ENCODE measurements at regions not wholly inside any gene's neighbourhood (a gene's known extent, or its start where the extent isn't known, plus 50 kb on each side); places are given as distances from the start of the nearest gene placed in this dataset.
A peak's percentile ranks its signal among the peaks of the same experiment; 100 is the strongest.

- DNase-seq = no peak
These were observed 150.0 kb upstream of the CST7 start for GRCh38 chr20:24798930-24799705.

GRCh38 chr20:24799971-24800580 is 149.0 kb upstream of the CST7 start:
- DNase-seq = no peak

- no peak for DNase-seq
These were observed 146.7 kb upstream of the CST7 start for GRCh38 chr20:24802286-24802820.

- DNase-seq = no peak
These were observed 144.4 kb upstream of the CST7 start for GRCh38 chr20:24804481-24805206.

- no peak for DNase-seq
These were observed 143.4 kb upstream of the CST7 start for GRCh38 chr20:24805456-24806238.

GRCh38 chr20:24806705-24807676 is 142.1 kb upstream of the CST7 start:
- DNase-seq = no peak

GRCh38 chr20:24808616-24809015 is 140.5 kb upstream of the CST7 start:
- DNase-seq = peak; percentile 10

- no peak for DNase-seq
These were observed 139.5 kb upstream of the CST7 start for GRCh38 chr20:24809606-24810005.

- DNase-seq = no peak
These were observed 138.2 kb upstream of the CST7 start for GRCh38 chr20:24810676-24811407.

- no peak for DNase-seq
These were observed 136.7 kb upstream of the CST7 start for GRCh38 chr20:24812373-24812772.

- no peak for DNase-seq
These were observed 136.0 kb upstream of the CST7 start for GRCh38 chr20:24813080-24813479.

- no peak for DNase-seq
These were observed 135.6 kb upstream of the CST7 start for GRCh38 chr20:24813496-24813895.

GRCh38 chr20:24813936-24814335 is 135.1 kb upstream of the CST7 start:
- no peak for DNase-seq

GRCh38 chr20:24814556-24815195 is 134.4 kb upstream of the CST7 start:
- no peak for DNase-seq

- DNase-seq = no peak
These were observed 133.8 kb upstream of the CST7 start for GRCh38 chr20:24815196-24815815.

- DNase-seq = no peak
These were observed 133.1 kb upstream of the CST7 start for GRCh38 chr20:24815931-24816330.

GRCh38 chr20:24816431-24816830 is 132.6 kb upstream of the CST7 start:
- DNase-seq = no peak

GRCh38 chr20:24816907-24817306 is 132.2 kb upstream of the CST7 start:
- DNase-seq = peak; percentile 1

- no peak for DNase-seq
These were observed 131.7 kb upstream of the CST7 start for GRCh38 chr20:24817351-24817750.

- DNase-seq = no peak
These were observed 131.0 kb upstream of the CST7 start for GRCh38 chr20:24818056-24818455.
